ENCODE measurements at regions not wholly inside any gene's neighbourhood (a gene's known extent, or its start where the extent isn't known, plus 50 kb on each side); places are given as distances from the start of the nearest gene placed in this dataset.

- no peak overlapping the region for H4K91ac ChIP-seq (replicated peaks; ENCODE audit: insufficient read length, low read length)
- no peak for FAIRE-seq
These were observed 736.1 kb upstream of the VSTM2A start for GRCh38 chr7:53806119-53806518.

More at GRCh38 chr7:53806119-53806518, 736.1 kb upstream of the VSTM2A start:
- Histone ChIP-seq H3K56ac (replicated peaks; ENCODE audit: insufficient read length, low read depth, low read length) (no peak overlapping the region), H4K5ac (ENCODE audit: insufficient read length, low read depth, low read length) (no peak overlapping the region), H3K18ac (ENCODE audit: extremely low read depth, low read length) (no peak overlapping the region), H3K4me3 (ENCODE audit: extremely low read depth in 1 of 4, insufficient read depth in 2 of 4, low read depth in 3 of 4, low read length in 4 of 4) (no peak overlapping the region), H2BK120ac (replicated peaks; ENCODE audit: low read depth, low read length) (no peak overlapping the region), H3K4me2 (ENCODE audit: insufficient read depth in 1 of 2, low read depth in 2 of 2, low read length in 2 of 2) (no peak overlapping the region), H3K9me3 (ENCODE audit: insufficient read depth in 2 of 2, low read depth in 1 of 2, low read length in 1 of 2) (no peaks in the 10 kb centered on the region), H3K4ac (replicated peaks; ENCODE audit: insufficient read length, low read depth, low read length) (no peak overlapping the region), H3K23me2 (ENCODE audit: low read depth, low read length) (no peaks in the 10 kb centered on the region), H2BK12ac (ENCODE audit: low read depth, low read length) (no peak overlapping the region), H2BK5ac (ENCODE audit: low read depth, low read length) (no peak overlapping the region), H3K36me3 (ENCODE audit: control insufficient read depth in 2 of 4, insufficient read depth in 4 of 4, low read length in 3 of 4) (no peaks in the 10 kb centered on the region), H2BK20ac (ENCODE audit: low read length) (no peak overlapping the region), H2AFZ (ENCODE audit: low read length) (no peak overlapping the region), H4K8ac (ENCODE audit: extremely low read depth, insufficient read depth, low read length) (no peak overlapping the region), H3K14ac (ENCODE audit: insufficient read length) (no peak overlapping the region), H3K4me1 (replicated peaks in 1 of 4; ENCODE audit: control insufficient read depth in 3 of 4, insufficient read depth in 4 of 4, low read length in 3 of 4) (no peaks in the 10 kb centered on the region), H3K27me3 (replicated peaks in 1 of 4; ENCODE audit: control insufficient read depth in 3 of 4, extremely low read depth in 1 of 4, insufficient read depth in 3 of 4, low read length in 3 of 4) (no peaks in the 10 kb centered on the region), H2AK5ac (ENCODE audit: low read depth, low read length) (no peak overlapping the region), H3K79me1 (ENCODE audit: low read depth, low read length) (no peaks in the 10 kb centered on the region), H3K9ac (replicated peaks in 1 of 4; ENCODE audit: extremely low read depth in 1 of 4, low read depth in 3 of 4, low read length in 3 of 4) (no peak overlapping the region), H3K27ac (ENCODE audit: low read depth, low read length) (no peak overlapping the region), H4K20me1 (replicated peaks in 1 of 2; ENCODE audit: control insufficient read depth in 1 of 2, insufficient read depth in 2 of 2, low read length in 2 of 2) (no peaks in the 10 kb centered on the region), H3K79me2 (ENCODE audit: control insufficient read depth in 1 of 2, insufficient read depth in 2 of 2, low read length in 2 of 2) (no peaks in the 10 kb centered on the region), H3K23ac (ENCODE audit: insufficient read length) (no peak overlapping the region), H2BK15ac (ENCODE audit: low read length) (no peak overlapping the region)
- POLR2A ChIA-PET (ENCODE audit: partially characterized antibody) = no interaction called here
- DNase-seq (ENCODE audit: low read depth in 1 of 2, low spot score in 2 of 2) = no peak
- TF ChIP-seq GTF2F1 (IDR thresholded peaks at IDR 0.05; ENCODE audit: borderline replicate concordance, low read depth, low read length) = no peak
- no peak for TF ChIP-seq GABPA (IDR thresholded peaks at IDR 0.05; ENCODE audit: borderline replicate concordance, insufficient read depth, low read length)
- CTCF ChIA-PET (ENCODE audit: partially characterized antibody) = no interaction called here

All from H1 (cell line).